Stimulated activated naive B cell treated with anti-CD40 and anti-IgM and Interleukin-4, amounts not matched to agents 10 μg/mL and 1 μg/mL and 100 μg/mL, for 72 hours (primary cell): ENCODE measurements at regions not wholly inside any gene's neighbourhood (a gene's known extent, or its start where the extent isn't known, plus 50 kb on each side); places are given as distances from the start of the nearest gene placed in this dataset.

ENCODE experiments used
- ATAC-seq, 2 donors: fragments of 150-1000 bp; cut with Tn5 transposase; replicated peaks; 2 replicates each; pipeline ENCODE4 v1.10.0; 2021; ENCODE audit warnings: moderate library complexity in 1 of 2
- DNase-seq: peaks from one replicate; pipeline ENCODE4 v3.0.0; 2021
- H3K27ac Mint-ChIP-seq: one replicate; pipeline ENCODE4 v1.8.0; 2022; ENCODE audit warnings: mild to moderate bottlenecking, mixed read lengths
- H3K27me3 Mint-ChIP-seq, 2 donors: one replicate each; pipeline ENCODE4 v1.8.0; 2022; ENCODE audit warnings: mixed read lengths in 2 of 2
- H3K36me3 Mint-ChIP-seq, 2 donors: one replicate each; pipeline ENCODE4 v1.8.0; 2022; ENCODE audit warnings: mixed read lengths in 2 of 2, mild to moderate bottlenecking in 1 of 2
- H3K4me1 Mint-ChIP-seq, 2 donors: one replicate each; pipeline ENCODE4 v1.8.0; 2022; ENCODE audit warnings: mixed read lengths in 2 of 2, mild to moderate bottlenecking in 1 of 2
- H3K4me3 Mint-ChIP-seq, 2 donors: one replicate each; pipeline ENCODE4 v1.8.0; 2022; ENCODE audit warnings: mild to moderate bottlenecking in 2 of 2, mixed read lengths in 2 of 2, moderate library complexity in 1 of 2
- H3K9me3 Mint-ChIP-seq, 2 donors: one replicate each; pipeline ENCODE4 v1.8.0; 2022; ENCODE audit warnings: mixed read lengths in 2 of 2, mild to moderate bottlenecking in 1 of 2

GRCh38 chr6:53216301-53216700, 67.7 kb upstream of the GCM1 start:
- ATAC-seq (peak; percentile 66 to 71), DNase-seq (no peak)
- H3K4me3 Mint-ChIP-seq: no peak overlapping the region
- H3K4me1 Mint-ChIP-seq: peaks cover 47 to 75% of the 10 kb centered on the region in 2 donors
- peaks cover 15 to 20% of the 10 kb centered on the region in 2 donors for H3K36me3 Mint-ChIP-seq
- H3K27me3 Mint-ChIP-seq: no peaks in the 10 kb centered on the region
- H3K9me3 Mint-ChIP-seq: peaks cover 6 to 10% of the 10 kb centered on the region in 2 donors
- no peak overlapping the region for H3K27ac Mint-ChIP-seq

DNA sequence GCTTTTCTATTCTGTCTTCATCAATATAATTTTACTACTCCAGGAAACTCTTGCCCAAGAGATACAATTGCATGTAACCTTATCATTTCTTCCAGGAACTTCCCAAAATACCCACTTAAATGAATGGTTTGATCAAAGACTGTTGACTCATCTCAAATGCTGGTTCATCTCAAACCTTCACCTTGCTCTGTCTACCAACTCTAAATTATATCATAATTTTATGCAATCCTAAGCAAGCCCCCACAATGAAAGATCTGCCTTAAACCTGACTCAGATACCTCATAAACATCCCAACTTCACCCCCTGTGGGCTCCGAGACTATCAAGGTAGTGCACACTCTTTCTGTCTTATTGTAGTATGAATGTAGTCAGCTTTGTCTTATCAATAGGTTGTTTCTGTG, 65.5 kb upstream of the GCM1 start:
- Mint-ChIP-seq H3K27me3 (no peaks in the 10 kb centered on the region), H3K4me1 (peaks cover 38 to 61% of the 10 kb centered on the region in 2 donors), H3K27ac (no peak overlapping the region), H3K36me3 (peaks cover 12 to 15% of the 10 kb centered on the region in 2 donors), H3K4me3 (no peak overlapping the region), H3K9me3 (peaks cover 5% of the 10 kb centered on the region in 2 donors)
- no peak for ATAC-seq
- DNase-seq: no peak

GRCh38 chr6:53210811-53211210, 62.2 kb upstream of the GCM1 start:
- ATAC-seq (no peak), DNase-seq (no peak)
- no peak overlapping the region for H3K27ac Mint-ChIP-seq
- peaks cover 0 to 1% of the 10 kb centered on the region in 2 donors for H3K9me3 Mint-ChIP-seq
- no peak overlapping the region for H3K4me3 Mint-ChIP-seq
- H3K27me3 Mint-ChIP-seq: no peaks in the 10 kb centered on the region
- H3K36me3 Mint-ChIP-seq: peaks cover 3% of the 10 kb centered on the region in 2 donors
- peaks cover 31 to 58% of the 10 kb centered on the region in 2 donors for H3K4me1 Mint-ChIP-seq

DNA sequence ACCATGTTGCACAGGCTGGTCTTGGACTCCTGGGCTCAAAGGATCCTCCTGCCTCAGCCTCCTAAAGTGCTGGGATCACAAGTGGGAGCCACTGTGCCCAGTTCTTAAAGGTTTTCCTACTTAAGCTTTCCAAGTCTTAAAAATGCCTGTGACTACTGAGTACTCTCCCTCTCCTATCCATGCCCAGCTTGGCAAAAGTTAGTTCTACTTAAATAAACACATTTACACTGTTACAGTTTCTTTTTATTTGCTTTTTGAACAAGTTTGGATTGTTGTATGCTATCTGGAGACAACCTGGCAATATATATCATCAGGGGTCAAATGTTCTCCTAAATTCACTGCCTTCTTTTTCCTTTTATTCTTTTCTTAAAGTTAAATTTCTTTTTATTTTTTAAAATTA, 61.0 kb upstream of the GCM1 start:
- no peak overlapping the region for H3K27ac Mint-ChIP-seq
- H3K36me3 Mint-ChIP-seq: peaks cover 3% of the 10 kb centered on the region in 2 donors
- peaks cover 28 to 59% of the 10 kb centered on the region in 2 donors for H3K4me1 Mint-ChIP-seq
- H3K27me3 Mint-ChIP-seq: no peaks in the 10 kb centered on the region
- H3K4me3 Mint-ChIP-seq: no peak overlapping the region
- ATAC-seq (no peak), DNase-seq (no peak)
- H3K9me3 Mint-ChIP-seq: peaks cover 0 to 1% of the 10 kb centered on the region in 2 donors

DNA sequence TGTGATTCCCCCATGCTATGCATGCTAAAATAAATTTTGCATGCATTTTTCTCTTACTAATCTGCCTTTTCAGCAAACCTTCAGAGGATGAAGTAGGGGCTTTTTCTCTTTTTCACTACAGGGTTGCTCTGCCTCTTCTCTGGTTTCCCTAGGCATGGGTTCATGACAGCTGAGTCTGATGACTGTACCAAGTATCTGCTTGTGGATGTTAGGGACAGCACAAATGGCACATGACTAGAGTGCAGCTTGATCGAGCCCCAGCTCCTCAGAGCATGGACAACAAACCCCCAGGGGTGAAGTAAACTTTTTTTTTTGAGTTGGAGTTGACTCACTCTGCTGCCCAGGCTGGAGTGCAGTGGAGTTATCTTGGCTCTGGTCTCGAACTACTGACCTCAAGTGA, 57.1 kb upstream of the GCM1 start:
- Mint-ChIP-seq H3K9me3 (no peaks in the 10 kb centered on the region), H3K27ac (peak overlapping the region; percentile 60), H3K27me3 (no peaks in the 10 kb centered on the region), H3K4me3 (peak overlapping the region in 1 of 2 donors; percentile 23), H3K36me3 (peaks cover 3% of the 10 kb centered on the region in 2 donors), H3K4me1 (peaks cover 39 to 73% of the 10 kb centered on the region in 2 donors)
- ATAC-seq (peak; percentile 78 to 82), DNase-seq (peak; percentile 34)

DNA sequence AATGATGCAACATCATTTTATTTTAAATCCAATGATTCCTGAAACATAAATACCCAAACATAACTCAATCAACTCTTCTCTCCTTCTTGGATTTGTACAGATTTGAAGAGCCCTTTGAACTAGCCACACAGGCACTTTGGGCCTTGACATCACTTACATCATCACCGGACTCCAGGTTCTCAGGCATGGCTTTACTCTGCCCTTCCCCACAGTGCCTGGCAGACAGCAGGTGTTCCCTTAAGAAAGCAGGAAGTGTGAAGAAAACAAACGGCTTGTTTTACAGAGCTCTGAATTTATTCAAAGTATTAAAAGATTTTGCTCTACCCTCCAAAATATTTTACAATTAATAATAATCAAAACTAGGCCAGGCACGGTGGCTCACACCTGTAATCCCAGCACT, 54.8 kb upstream of the GCM1 start:
- Mint-ChIP-seq H3K4me1 (peaks cover 47 to 81% of the 10 kb centered on the region in 2 donors), H3K4me3 (no peak overlapping the region), H3K27me3 (no peaks in the 10 kb centered on the region), H3K9me3 (no peaks in the 10 kb centered on the region), H3K36me3 (peaks cover 3% of the 10 kb centered on the region in 2 donors), H3K27ac (no peak overlapping the region)
- DNase-seq (no peak), ATAC-seq (no peak)

DNA sequence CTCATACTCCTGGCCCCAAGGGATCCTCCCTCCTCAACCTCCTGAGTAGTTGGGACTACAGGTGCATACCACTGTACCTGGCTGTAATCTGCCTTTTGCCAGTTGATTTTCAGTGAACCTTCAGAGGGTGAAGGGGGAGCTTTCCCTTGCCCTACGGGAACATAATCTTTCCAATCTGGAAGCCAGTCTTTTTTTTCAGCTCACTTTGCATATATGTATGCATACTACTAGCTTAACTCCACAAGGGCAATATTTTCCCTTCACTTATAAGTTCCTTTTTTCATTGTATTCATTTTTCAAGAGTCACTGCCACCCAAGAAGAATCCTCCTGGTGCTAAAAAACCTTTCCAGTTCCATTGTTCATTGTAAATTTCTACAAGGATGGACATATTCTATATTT, 53.4 kb upstream of the GCM1 start:
- Mint-ChIP-seq H3K4me3 (peak overlapping the region in 1 of 2 donors; percentile 17), H3K27ac (no peak overlapping the region), H3K4me1 (peaks cover 52 to 80% of the 10 kb centered on the region in 2 donors), H3K9me3 (no peaks in the 10 kb centered on the region), H3K27me3 (no peaks in the 10 kb centered on the region), H3K36me3 (peaks cover 3 to 5% of the 10 kb centered on the region in 2 donors)
- DNase-seq: no peak
- no peak for ATAC-seq

GRCh38 chr6:53201270-53201669, 52.6 kb upstream of the GCM1 start:
- H3K4me1 Mint-ChIP-seq: peaks cover 49 to 72% of the 10 kb centered on the region in 2 donors
- DNase-seq: peak; percentile 39
- H3K27ac Mint-ChIP-seq: peak overlapping the region; percentile 76
- no peaks in the 10 kb centered on the region for H3K27me3 Mint-ChIP-seq
- ATAC-seq: peak; percentile 58 to 64
- H3K4me3 Mint-ChIP-seq: peak overlapping the region; percentile 2 to 18
- peaks cover 3 to 5% of the 10 kb centered on the region in 2 donors for H3K36me3 Mint-ChIP-seq
- no peaks in the 10 kb centered on the region for H3K9me3 Mint-ChIP-seq

GRCh38 chr6:53199765-53200164, 51.1 kb upstream of the GCM1 start:
- Mint-ChIP-seq H3K27ac (no peak overlapping the region), H3K4me1 (peaks cover 42 to 61% of the 10 kb centered on the region in 2 donors), H3K36me3 (peaks cover 0 to 5% of the 10 kb centered on the region in 2 donors), H3K27me3 (no peaks in the 10 kb centered on the region), H3K9me3 (no peaks in the 10 kb centered on the region), H3K4me3 (no peak overlapping the region)
- DNase-seq (no peak), ATAC-seq (no peak)

GRCh38 chr6:53199156-53199555, 50.5 kb upstream of the GCM1 start:
- peaks cover 41 to 62% of the 10 kb centered on the region in 2 donors for H3K4me1 Mint-ChIP-seq
- peaks cover 0 to 4% of the 10 kb centered on the region in 2 donors for H3K36me3 Mint-ChIP-seq
- H3K4me3 Mint-ChIP-seq: peak overlapping the region in 1 of 2 donors; percentile 2
- H3K27me3 Mint-ChIP-seq: no peaks in the 10 kb centered on the region
- no peaks in the 10 kb centered on the region for H3K9me3 Mint-ChIP-seq
- DNase-seq (peak; percentile 67), ATAC-seq (peak; percentile 89 to 96)
- H3K27ac Mint-ChIP-seq: peak overlapping the region; percentile 10
